HG03354 (cell line): ENCODE measurements at regions not wholly inside any gene's neighbourhood (a gene's known extent, or its start where the extent isn't known, plus 50 kb on each side); places are given as distances from the start of the nearest gene placed in this dataset.
"Not testable (repeated sequence)": the region's sequence is repeated elsewhere in the genome, so short reads cannot be mapped to it uniquely, and the experiment has no call there.

Source experiments
- ATAC-seq: cut with Tn5 transposase; IDR thresholded peaks from one replicate; pipeline ENCODE4 v1.9.1; 2021; ENCODE audit warnings: mild to moderate bottlenecking; ENCODE audit not compliant: unreplicated experiment, poor library complexity, severe bottlenecking

- ATAC-seq = no peak
These were observed 350.9 kb upstream of the POU1F1 start for GRCh38 chr3:87627316-87627715.

GRCh38 chr3:87626546-87626945 is 350.2 kb upstream of the POU1F1 start:
- ATAC-seq = no peak

- ATAC-seq = no peak
These were observed 349.5 kb upstream of the POU1F1 start for GRCh38 chr3:87625876-87626275.

GRCh38 chr3:87624860-87625259 is 348.5 kb upstream of the POU1F1 start:
- no peak for ATAC-seq

- ATAC-seq = peak; percentile 71
These were observed 345.3 kb upstream of the POU1F1 start for GRCh38 chr3:87621667-87622066.

- ATAC-seq = no peak
These were observed 339.1 kb upstream of the POU1F1 start for GRCh38 chr3:87615506-87615905.

GRCh38 chr3:87614998-87615397 is 338.6 kb upstream of the POU1F1 start:
- ATAC-seq = no peak

- ATAC-seq = no peak
These were observed 330.9 kb upstream of the POU1F1 start for GRCh38 chr3:87607234-87607633.

GRCh38 chr3:87595798-87596197 is 319.4 kb upstream of the POU1F1 start:
- no peak for ATAC-seq

GRCh38 chr3:87581240-87581639 is 304.9 kb upstream of the POU1F1 start:
- no peak for ATAC-seq

- ATAC-seq = no peak
These were observed 300.4 kb upstream of the POU1F1 start for GRCh38 chr3:87576752-87577151.

- ATAC-seq = no peak
These were observed 299.2 kb upstream of the POU1F1 start for GRCh38 chr3:87575550-87575949.

- ATAC-seq = no peak
These were observed 291.9 kb upstream of the POU1F1 start for GRCh38 chr3:87568331-87568730.

GRCh38 chr3:87564438-87564837 is 288.1 kb upstream of the POU1F1 start:
- no peak for ATAC-seq

- no peak for ATAC-seq
These were observed 287.3 kb upstream of the POU1F1 start for GRCh38 chr3:87563712-87564111.

GRCh38 chr3:87558492-87558891 is 282.1 kb upstream of the POU1F1 start:
- ATAC-seq = no peak

- ATAC-seq = no peak
These were observed 278.9 kb upstream of the POU1F1 start for GRCh38 chr3:87555290-87555689.

- ATAC-seq = no peak
These were observed 276.7 kb upstream of the POU1F1 start for GRCh38 chr3:87553058-87553457.

- no peak for ATAC-seq
These were observed 274.5 kb upstream of the POU1F1 start for GRCh38 chr3:87550892-87551291.

GRCh38 chr3:87549208-87549607 is 272.8 kb upstream of the POU1F1 start:
- ATAC-seq = no peak

- no peak for ATAC-seq
These were observed 271.9 kb upstream of the POU1F1 start for GRCh38 chr3:87548271-87548670.

- ATAC-seq = no peak
These were observed 269.8 kb upstream of the POU1F1 start for GRCh38 chr3:87546216-87546615.

GRCh38 chr3:87543408-87543807 is 267.0 kb upstream of the POU1F1 start:
- not testable (repeated sequence) for ATAC-seq
